SK-N-SH (cell line): ENCODE measurements at regions not wholly inside any gene's neighbourhood (a gene's known extent, or its start where the extent isn't known, plus 50 kb on each side); places are given as distances from the start of the nearest gene placed in this dataset.

ENCODE experiments used
- CTCF ChIA-PET: fragments of 300-600, 350-600 bp; formaldehyde crosslinking; extraction: SDS; loops from one replicate; lab custom pipeline; 2021; lab: Yijun Ruan, JAX
- POLR2A ChIA-PET: fragments of 350-600 bp; sonication (Branson Sonifier 250); formaldehyde crosslinking; extraction: SDS; loops from one replicate; lab custom pipeline; 2020; ENCODE audit warnings: antibody characterized with exemption, inconsistent platforms; lab: Yijun Ruan, JAX
- DNase-seq: peaks from one replicate; pipeline ENCODE4 v3.0.0; 2012
- H2AFZ ChIP-seq: fragments of 200-600 bp; sonication (generic); 2 replicates; pipeline ENCODE4 v1.8.1; 2016; ENCODE audit warnings: antibody characterized with exemption, mild to moderate bottlenecking, low read depth
- H3F3A ChIP-seq: fragments of 200-600 bp; sonication (generic); replicated peaks from 2 replicates; pipeline ENCODE3; 2016; ENCODE audit warnings: antibody characterized with exemption, mild to moderate bottlenecking; ENCODE audit not compliant: insufficient read depth
- H3K27ac ChIP-seq, 2 experiments: fragments of 200-500 bp in 1 of 2; fragments of 200-600 bp in 1 of 2; sonication (Bioruptor generic) in 1 of 2; sonication (generic), shearing (Covaris generic) in 1 of 2; 2 replicates each; pipeline versions ENCODE4 v1.5.1 to v1.6.1; 2014 to 2016; ENCODE audit warnings: low read depth in 2 of 2, inconsistent platforms in 1 of 2, low read length in 1 of 2, mild to moderate bottlenecking in 1 of 2, mixed read lengths in 1 of 2
- H3K27me3 ChIP-seq: fragments of 200-600 bp; sonication (generic), shearing (Covaris generic); 2 replicates; pipeline ENCODE4 v1.6.1; 2016; ENCODE audit warnings: mixed run types; ENCODE audit not compliant: insufficient read depth
- H3K36me3 ChIP-seq, 2 experiments: fragments of 200-500 bp in 1 of 2; fragments of 200-600 bp in 1 of 2; sonication (Bioruptor generic) in 1 of 2; sonication (generic) in 1 of 2; replicated peaks in 1 of 2; 2 replicates each; pipeline versions ENCODE3 to v1.5.1; 2014 to 2016; ENCODE audit warnings: low read length in 1 of 2, mild to moderate bottlenecking in 1 of 2; ENCODE audit not compliant: insufficient read depth in 2 of 2, control insufficient read depth in 1 of 2
- H3K4me1 ChIP-seq, 2 experiments: fragments of 200-500 bp in 1 of 2; fragments of 200-600 bp in 1 of 2; sonication (Bioruptor generic) in 1 of 2; sonication (generic), shearing (Covaris generic) in 1 of 2; 2 replicates each; pipeline versions ENCODE4 v1.5.1 to v1.6.1; 2014 to 2016; ENCODE audit warnings: low read depth in 1 of 2, low read length in 1 of 2, mixed run types in 1 of 2; ENCODE audit not compliant: insufficient read depth in 2 of 2, control insufficient read depth in 1 of 2
- H3K4me2 ChIP-seq: fragments of 200-600 bp; sonication (generic), shearing (Covaris generic); 2 replicates; pipeline ENCODE4 v1.6.1; 2017; ENCODE audit warnings: mixed run types
- H3K4me3 ChIP-seq, 2 experiments: fragments of 200-500 bp in 1 of 2; fragments of 200-600 bp in 1 of 2; sonication (Bioruptor generic) in 1 of 2; sonication (generic), shearing (Covaris generic) in 1 of 2; 2 replicates each; pipeline versions ENCODE4 v1.5.1 to v1.8.1; 2014 to 2016; ENCODE audit warnings: low read depth in 2 of 2, inconsistent platforms in 1 of 2, low read length in 1 of 2, mild to moderate bottlenecking in 1 of 2, mixed read lengths in 1 of 2, moderate library complexity in 1 of 2
- H3K79me2 ChIP-seq: fragments of 200-600 bp; sonication (generic); 2 replicates; pipeline ENCODE4 v1.8.1; 2017; ENCODE audit warnings: mild to moderate bottlenecking; ENCODE audit not compliant: insufficient read depth
- H3K9ac ChIP-seq: fragments of 200-600 bp; sonication (generic); 2 replicates; pipeline ENCODE4 v1.6.1; 2017; ENCODE audit warnings: mixed run types
- H3K9me2 ChIP-seq: fragments of 200-600 bp; sonication (generic); 2 replicates; pipeline ENCODE4 v1.6.1; 2017; ENCODE audit warnings: mixed run types
- H3K9me3 ChIP-seq: fragments of 200-600 bp; sonication (generic); 2 replicates; pipeline ENCODE4 v1.6.1; 2017; ENCODE audit warnings: mixed run types, mild to moderate bottlenecking, moderate library complexity
- H4K20me1 ChIP-seq: fragments of 200-600 bp; sonication (generic); 2 replicates; pipeline ENCODE4 v1.6.1; 2017; ENCODE audit warnings: mild to moderate bottlenecking, mixed run types; ENCODE audit not compliant: insufficient read depth
- CHD2 ChIP-seq: fragments of 150-350 bp; IDR thresholded peaks from 2 replicates; pipeline ENCODE4 v1.6.1; 2018; ENCODE audit warnings: low read length; ENCODE audit not compliant: partially characterized antibody
- EP300 ChIP-seq, 2 experiments: IDR thresholded peaks; 2 replicates each; pipeline versions ENCODE4 v1.4.0 to v1.6.1; 2012; ENCODE audit warnings: borderline replicate concordance in 1 of 2, low read depth in 1 of 2, low read length in 1 of 2
- EZH2phosphoT487 ChIP-seq: fragments of 200-600 bp; sonication (generic); IDR thresholded peaks from 2 replicates; pipeline ENCODE4 v1.6.1; 2017; ENCODE audit warnings: low read depth, mixed run types, mild to moderate bottlenecking, antibody characterized with exemption, moderate library complexity, borderline replicate concordance
- FOXM1 ChIP-seq: IDR thresholded peaks from 2 replicates; pipeline ENCODE4 v1.4.0; 2012; ENCODE audit warnings: low read depth, mild to moderate bottlenecking
- GATA2 ChIP-seq: sonication (generic); formaldehyde crosslinking; IDR thresholded peaks from 2 replicates; pipeline ENCODE4 v1.5.0; 2020; ENCODE audit warnings: mild to moderate bottlenecking, missing genetic modification reagents
- MEF2A ChIP-seq: IDR thresholded peaks from 2 replicates; pipeline ENCODE4 v1.4.0; 2012; ENCODE audit warnings: low read depth, borderline replicate concordance
- NFIC ChIP-seq: IDR thresholded peaks from 2 replicates; pipeline ENCODE4 v1.4.0; 2012; ENCODE audit warnings: borderline replicate concordance
- NRF1 ChIP-seq: IDR thresholded peaks from 2 replicates; pipeline ENCODE4 v1.6.1; 2012; ENCODE audit warnings: low read depth, mild to moderate bottlenecking, low read length
- POLR2AphosphoS5 ChIP-seq: IDR thresholded peaks from 2 replicates; pipeline ENCODE4 v1.6.1; 2012; ENCODE audit warnings: low read depth, low read length
- RXRA ChIP-seq: IDR thresholded peaks from 2 replicates; pipeline ENCODE4 v1.4.0; 2012; ENCODE audit warnings: low read depth, mild to moderate bottlenecking, borderline replicate concordance
- SIN3A ChIP-seq: IDR thresholded peaks from 2 replicates; pipeline ENCODE4 v1.6.1; 2012; ENCODE audit warnings: low read depth, mild to moderate bottlenecking, low read length, moderate library complexity, borderline replicate concordance
- SMC3 ChIP-seq: IDR thresholded peaks from 2 replicates; pipeline ENCODE4 v1.6.1; 2012; ENCODE audit warnings: low read depth, low read length, improper control_type of control experiment
- TAF1 ChIP-seq: IDR thresholded peaks from 2 replicates; pipeline ENCODE4 v1.6.1; 2012; ENCODE audit warnings: low read depth, mild to moderate bottlenecking, low read length, moderate library complexity, borderline replicate concordance
- TEAD4 ChIP-seq: IDR thresholded peaks from 2 replicates; pipeline ENCODE4 v1.4.0; 2012; ENCODE audit warnings: mild to moderate bottlenecking, borderline replicate concordance; ENCODE audit not compliant: insufficient read depth
- ZBTB33 ChIP-seq: IDR thresholded peaks from 2 replicates; pipeline ENCODE4 v1.4.0; 2012; ENCODE audit warnings: low read depth, borderline replicate concordance
- WGBS: methylation state at CpG from one replicate; pipeline ENCODE4 v1.1.6; 2017; ENCODE audit warnings: low lambda C conversion rate; 5-methylcytosine and 5-hydroxymethylcytosine counted together
- TF ChIP-seq, protein P1 (sequence below): fragments of 200-600 bp; sonication (generic); IDR thresholded peaks from 2 replicates; pipeline ENCODE4 v1.6.1; 2017; ENCODE audit warnings: antibody characterized with exemption, mild to moderate bottlenecking, moderate library complexity
- TF ChIP-seq, protein P2 (sequence below): fragments of 150-350 bp; IDR thresholded peaks from 2 replicates; pipeline ENCODE4 v1.6.1; 2017; ENCODE audit warnings: antibody characterized with exemption, low read length, low read depth, borderline replicate concordance
- TF ChIP-seq, protein P3 (sequence below): IDR thresholded peaks from 2 replicates; pipeline ENCODE4 v1.4.0; 2012; ENCODE audit warnings: low read depth
- TF ChIP-seq, protein P4 (sequence below): IDR thresholded peaks from 2 replicates; pipeline ENCODE4; 2012

- Histone ChIP-seq H3F3A (no peaks in the 10 kb centered on the region), H3K9me2 (no peaks in the 10 kb centered on the region), H3K27me3 (peaks cover 74% of the 10 kb centered on the region), H4K20me1 (no peaks in the 10 kb centered on the region), H3K4me3 (no peak overlapping the region), H2AFZ (no peak overlapping the region), H3K27ac (no peak overlapping the region), H3K4me2 (no peak overlapping the region), H3K4me1 (no peaks in the 10 kb centered on the region), H3K9ac (no peak overlapping the region), H3K79me2 (no peaks in the 10 kb centered on the region), H3K36me3 (no peaks in the 10 kb centered on the region), H3K9me3 (no peaks in the 10 kb centered on the region)
- CTCF ChIA-PET = interaction anchor here (1.3 to 1.8 kb wide), 3 partner anchors 8 to 456 kb away, joined by 4 to 8 read pairs (median 5); no protein-coding TSS in a partner anchor
- WGBS = 21% methylated on average over 10 of the region's 11 CpGs
- POLR2A ChIA-PET = no interaction called here
- no peak for TF ChIP-seq NRF1
- no peak for TF ChIP-seq MEF2A
- no peak for TF ChIP-seq ZBTB33
- no peak for TF ChIP-seq NFIC
- no peak for TF ChIP-seq EZH2phosphoT487
- TF ChIP-seq GATA2 (CRISPR knock-in tag) = no peak
- TF ChIP-seq, protein P1, sequence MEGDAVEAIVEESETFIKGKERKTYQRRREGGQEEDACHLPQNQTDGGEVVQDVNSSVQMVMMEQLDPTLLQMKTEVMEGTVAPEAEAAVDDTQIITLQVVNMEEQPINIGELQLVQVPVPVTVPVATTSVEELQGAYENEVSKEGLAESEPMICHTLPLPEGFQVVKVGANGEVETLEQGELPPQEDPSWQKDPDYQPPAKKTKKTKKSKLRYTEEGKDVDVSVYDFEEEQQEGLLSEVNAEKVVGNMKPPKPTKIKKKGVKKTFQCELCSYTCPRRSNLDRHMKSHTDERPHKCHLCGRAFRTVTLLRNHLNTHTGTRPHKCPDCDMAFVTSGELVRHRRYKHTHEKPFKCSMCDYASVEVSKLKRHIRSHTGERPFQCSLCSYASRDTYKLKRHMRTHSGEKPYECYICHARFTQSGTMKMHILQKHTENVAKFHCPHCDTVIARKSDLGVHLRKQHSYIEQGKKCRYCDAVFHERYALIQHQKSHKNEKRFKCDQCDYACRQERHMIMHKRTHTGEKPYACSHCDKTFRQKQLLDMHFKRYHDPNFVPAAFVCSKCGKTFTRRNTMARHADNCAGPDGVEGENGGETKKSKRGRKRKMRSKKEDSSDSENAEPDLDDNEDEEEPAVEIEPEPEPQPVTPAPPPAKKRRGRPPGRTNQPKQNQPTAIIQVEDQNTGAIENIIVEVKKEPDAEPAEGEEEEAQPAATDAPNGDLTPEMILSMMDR = no peak
- DNase-seq = no peak
Observed at GRCh38 chr16:86064431-86065250, 165.7 kb downstream of the IRF8 start.

DNA sequence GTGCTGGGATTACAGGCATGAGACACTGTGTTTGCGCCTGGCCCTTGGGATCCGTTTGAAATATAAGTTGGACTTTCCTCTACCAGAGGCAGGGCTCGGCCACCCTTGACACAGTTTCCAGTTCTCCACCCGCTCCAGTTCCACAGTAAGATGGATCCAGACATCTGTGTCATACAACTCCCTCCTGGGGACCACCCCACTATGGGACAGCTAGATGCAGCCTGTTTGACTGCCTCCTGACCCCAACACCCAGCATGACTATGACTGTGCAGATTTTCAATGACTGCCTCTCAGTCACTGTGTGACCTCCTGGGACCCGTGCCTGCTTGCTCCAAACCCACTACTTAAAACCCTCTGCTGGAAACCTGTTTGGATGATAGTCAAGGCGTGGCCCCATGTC is 166.7 kb downstream of the IRF8 start:
- CTCF ChIA-PET = interaction anchor here (1.0 to 1.6 kb wide), 2 partner anchors 245 to 452 kb away, joined by 4 read pairs; no protein-coding TSS in a partner anchor
- no peak overlapping the region for H3K4me3 ChIP-seq
- no peaks in the 10 kb centered on the region for H3K4me1 ChIP-seq
- no peaks in the 10 kb centered on the region for H3K9me3 ChIP-seq
- H3K4me2 ChIP-seq = no peak overlapping the region
- no peaks in the 10 kb centered on the region for H3K79me2 ChIP-seq
- no peaks in the 10 kb centered on the region for H3F3A ChIP-seq
- no peak overlapping the region for H2AFZ ChIP-seq
- WGBS = 9% methylated on average over 3 of the region's 6 CpGs
- no peaks in the 10 kb centered on the region for H4K20me1 ChIP-seq
- no peak for DNase-seq
- H3K9me2 ChIP-seq = no peaks in the 10 kb centered on the region
- H3K27ac ChIP-seq = no peak overlapping the region
- H3K9ac ChIP-seq = no peak overlapping the region
- H3K27me3 ChIP-seq = peaks cover 75% of the 10 kb centered on the region
- H3K36me3 ChIP-seq = no peaks in the 10 kb centered on the region
- POLR2A ChIA-PET = no interaction called here
- TF ChIP-seq EZH2phosphoT487 = no peak
- no peak for TF ChIP-seq TEAD4
- TF ChIP-seq, protein P2, sequence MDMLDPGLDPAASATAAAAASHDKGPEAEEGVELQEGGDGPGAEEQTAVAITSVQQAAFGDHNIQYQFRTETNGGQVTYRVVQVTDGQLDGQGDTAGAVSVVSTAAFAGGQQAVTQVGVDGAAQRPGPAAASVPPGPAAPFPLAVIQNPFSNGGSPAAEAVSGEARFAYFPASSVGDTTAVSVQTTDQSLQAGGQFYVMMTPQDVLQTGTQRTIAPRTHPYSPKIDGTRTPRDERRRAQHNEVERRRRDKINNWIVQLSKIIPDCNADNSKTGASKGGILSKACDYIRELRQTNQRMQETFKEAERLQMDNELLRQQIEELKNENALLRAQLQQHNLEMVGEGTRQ = no peak
- TF ChIP-seq POLR2AphosphoS5 = no peak
- TF ChIP-seq EP300 (IDR thresholded peaks at IDR 0.05; ENCODE audit: borderline replicate concordance in 1 of 2, low read depth in 1 of 2, low read length in 1 of 2) = no peak
- TF ChIP-seq TAF1 = no peak
- TF ChIP-seq, protein P3, sequence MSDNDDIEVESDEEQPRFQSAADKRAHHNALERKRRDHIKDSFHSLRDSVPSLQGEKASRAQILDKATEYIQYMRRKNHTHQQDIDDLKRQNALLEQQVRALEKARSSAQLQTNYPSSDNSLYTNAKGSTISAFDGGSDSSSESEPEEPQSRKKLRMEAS = no peak
- TF ChIP-seq, protein P4, sequence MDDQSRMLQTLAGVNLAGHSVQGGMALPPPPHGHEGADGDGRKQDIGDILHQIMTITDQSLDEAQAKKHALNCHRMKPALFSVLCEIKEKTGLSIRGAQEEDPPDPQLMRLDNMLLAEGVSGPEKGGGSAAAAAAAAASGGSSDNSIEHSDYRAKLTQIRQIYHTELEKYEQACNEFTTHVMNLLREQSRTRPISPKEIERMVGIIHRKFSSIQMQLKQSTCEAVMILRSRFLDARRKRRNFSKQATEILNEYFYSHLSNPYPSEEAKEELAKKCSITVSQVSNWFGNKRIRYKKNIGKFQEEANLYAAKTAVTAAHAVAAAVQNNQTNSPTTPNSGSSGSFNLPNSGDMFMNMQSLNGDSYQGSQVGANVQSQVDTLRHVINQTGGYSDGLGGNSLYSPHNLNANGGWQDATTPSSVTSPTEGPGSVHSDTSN = no peak
- TF ChIP-seq CHD2 = no peak
- TF ChIP-seq MEF2A = no peak
- TF ChIP-seq NRF1 = no peak
- TF ChIP-seq FOXM1 = no peak
- TF ChIP-seq SIN3A = no peak
- no peak for TF ChIP-seq RXRA
- no peak for TF ChIP-seq SMC3
